Gastrocnemius medialis (tissue), 4 donors: ENCODE measurements at regions not wholly inside any gene's neighbourhood (a gene's known extent, or its start where the extent isn't known, plus 50 kb on each side); places are given as distances from the start of the nearest gene placed in this dataset.

Experiments
- CTCF ChIP-seq, 5 experiments: fragments of 450-650 bp in 3 of 5; fragments of 200-600 bp in 2 of 5; sonication (generic) in 2 of 5; IDR thresholded peaks in 4 of 5; conservative IDR thresholded peaks in 1 of 5; 1 replicate in 4 of 5; 2 replicates in 1 of 5; pipeline ENCODE4 v1.5.1; 2016 to 2019; ENCODE audit warnings: antibody characterized with exemption in 5 of 5, mild to moderate bottlenecking in 3 of 5, moderate library complexity in 3 of 5
- POLR2A ChIP-seq, 2 donors: fragments of 450-650 bp; IDR thresholded peaks; one replicate each; pipeline ENCODE4 v1.6.1; 2017; ENCODE audit warnings: antibody characterized with exemption in 2 of 2, mild to moderate bottlenecking in 2 of 2, moderate library complexity in 2 of 2

- TF ChIP-seq CTCF (IDR thresholded peaks at IDR 0.05 in 4 of 5, conservative IDR thresholded peaks at IDR 0.05 in 1 of 5) (no peak), POLR2A (IDR thresholded peaks at IDR 0.05) (no peak)
Measured at GRCh38 chr18:38984968-38985367, 1419.4 kb upstream of the CELF4 start.
